SH-SY5Y (cell line): ENCODE measurements at regions not wholly inside any gene's neighbourhood (a gene's known extent, or its start where the extent isn't known, plus 50 kb on each side); places are given as distances from the start of the nearest gene placed in this dataset.

ENCODE experiments used
- GATA2 ChIP-seq: IDR thresholded peaks from 2 replicates; pipeline ENCODE4 v1.6.1; 2011; ENCODE audit warnings: mild to moderate bottlenecking, low read depth, low read length
- GATA3 ChIP-seq: IDR thresholded peaks from 2 replicates; pipeline ENCODE4 v1.6.1; 2011; ENCODE audit warnings: low read depth, mild to moderate bottlenecking, low read length, moderate library complexity

DNA sequence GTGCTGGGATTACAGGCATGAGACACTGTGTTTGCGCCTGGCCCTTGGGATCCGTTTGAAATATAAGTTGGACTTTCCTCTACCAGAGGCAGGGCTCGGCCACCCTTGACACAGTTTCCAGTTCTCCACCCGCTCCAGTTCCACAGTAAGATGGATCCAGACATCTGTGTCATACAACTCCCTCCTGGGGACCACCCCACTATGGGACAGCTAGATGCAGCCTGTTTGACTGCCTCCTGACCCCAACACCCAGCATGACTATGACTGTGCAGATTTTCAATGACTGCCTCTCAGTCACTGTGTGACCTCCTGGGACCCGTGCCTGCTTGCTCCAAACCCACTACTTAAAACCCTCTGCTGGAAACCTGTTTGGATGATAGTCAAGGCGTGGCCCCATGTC, 166.7 kb downstream of the IRF8 start:
- TF ChIP-seq GATA3: no peak
- TF ChIP-seq GATA2: no peak
